HG02759 (cell line): ENCODE measurements at regions not wholly inside any gene's neighbourhood (a gene's known extent, or its start where the extent isn't known, plus 50 kb on each side); places are given as distances from the start of the nearest gene placed in this dataset.

Source experiments
- ATAC-seq: cut with Tn5 transposase; IDR thresholded peaks from one replicate; pipeline ENCODE4 v1.9.1; 2021; ENCODE audit warnings: mild to moderate bottlenecking, moderate library complexity; ENCODE audit not compliant: unreplicated experiment

DNA sequence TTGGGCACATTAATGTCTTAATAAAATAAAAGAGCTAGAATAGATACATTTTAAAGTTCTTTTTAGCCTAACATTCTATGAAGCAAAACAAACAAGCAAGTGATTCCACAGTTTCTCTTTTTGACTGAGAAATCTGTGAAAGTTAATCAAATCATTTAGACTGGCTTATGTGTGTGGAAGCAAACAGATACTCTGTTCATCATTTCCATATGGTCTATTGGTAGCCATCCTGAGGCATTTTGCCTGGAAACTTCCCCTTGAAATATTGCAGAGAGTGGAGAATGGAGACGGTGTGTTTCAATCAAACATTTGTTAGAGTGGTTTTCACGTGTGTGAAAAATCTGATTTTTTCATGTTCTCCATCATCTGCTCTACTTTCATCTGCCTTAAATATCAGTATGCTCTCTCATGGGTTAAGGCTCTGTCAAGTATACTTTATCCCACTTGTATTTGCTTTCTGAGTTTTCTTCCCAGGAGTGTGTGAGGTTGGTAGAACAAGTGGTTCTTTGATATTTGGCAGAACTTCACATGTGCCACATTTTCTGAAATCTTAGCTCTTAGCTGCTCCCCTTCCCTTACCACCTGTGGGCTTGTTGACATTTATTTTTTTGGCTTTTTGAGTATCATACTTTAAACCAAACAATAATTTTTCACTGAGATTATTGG lies 139.1 kb upstream of the PTGFR start:
- ATAC-seq, result no peak

DNA sequence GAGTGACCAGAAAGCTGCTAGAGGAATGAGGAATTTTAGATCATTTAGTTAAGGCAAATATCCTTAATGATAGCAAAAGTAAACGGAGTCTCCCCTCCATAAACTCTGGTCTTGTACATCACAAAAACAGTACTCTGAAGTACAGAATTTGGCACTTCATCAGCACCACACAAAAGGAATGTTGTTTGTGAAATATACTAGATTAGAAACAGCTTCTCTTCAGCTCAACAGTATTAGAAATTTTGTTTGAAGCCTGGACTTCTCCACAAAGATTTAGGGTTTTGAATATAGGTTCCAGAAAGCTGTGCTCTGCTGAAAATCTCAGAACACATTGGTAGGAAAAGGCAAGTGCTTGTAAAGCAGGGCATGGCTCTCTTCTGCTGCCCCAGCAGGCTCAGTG lies 135.1 kb upstream of the PTGFR start:
- no peak for ATAC-seq

DNA sequence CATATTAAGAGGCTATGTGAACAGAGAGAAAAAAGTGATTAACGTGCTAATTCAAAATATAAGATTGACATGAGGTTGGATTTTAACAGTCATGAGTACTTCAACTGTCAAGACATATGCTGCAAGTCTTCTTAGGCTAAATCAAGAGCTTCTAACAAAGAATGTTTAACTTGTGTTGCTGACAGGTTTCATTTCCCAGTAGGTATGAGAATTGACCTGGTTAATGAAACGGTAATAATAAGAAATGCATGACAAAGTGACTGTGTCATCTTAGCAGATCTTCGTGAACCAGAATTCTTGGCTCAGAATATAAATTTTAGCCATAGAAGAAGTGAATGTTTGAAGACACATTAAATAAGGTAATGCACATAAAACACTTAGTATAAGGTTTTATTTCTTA lies 132.6 kb upstream of the PTGFR start:
- no peak for ATAC-seq

DNA sequence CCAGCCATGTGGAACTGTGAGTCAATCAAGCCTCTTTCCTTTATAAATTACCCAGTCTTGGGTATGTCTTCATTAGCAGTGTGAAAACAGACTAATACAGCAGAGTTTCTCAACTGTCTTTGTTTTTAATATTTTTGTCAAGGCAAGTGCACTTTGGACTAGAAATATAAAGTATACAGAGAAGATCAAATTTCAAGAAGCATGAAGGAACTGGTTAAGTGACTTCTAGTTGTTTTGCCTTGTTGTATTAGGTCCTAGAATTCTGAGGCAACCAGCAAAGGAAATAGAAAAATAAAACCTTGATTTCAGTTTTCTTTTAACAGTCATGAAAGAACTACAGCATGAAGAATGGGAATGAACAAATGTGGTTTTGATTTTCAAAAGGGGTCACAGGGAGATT lies 131.1 kb upstream of the PTGFR start:
- ATAC-seq, result no peak

DNA sequence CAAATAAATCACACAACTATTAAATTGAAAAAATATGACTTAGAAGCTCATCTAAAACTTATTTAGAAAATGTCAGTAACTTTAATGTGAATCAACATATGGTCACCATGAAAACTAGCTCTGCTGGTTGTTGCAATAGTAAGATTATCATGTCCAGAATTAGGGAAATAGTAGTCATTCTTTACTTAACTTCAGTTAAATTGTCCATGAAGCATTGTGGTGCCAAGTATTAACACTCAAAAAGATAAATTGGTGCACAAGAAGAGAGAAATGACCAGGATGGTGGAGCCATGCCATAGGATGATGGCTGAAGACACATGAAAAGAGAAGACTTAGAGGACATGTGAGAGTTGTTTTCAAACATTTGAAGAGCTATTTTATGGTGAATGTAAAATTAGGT lies 130.2 kb upstream of the PTGFR start:
- ATAC-seq, result no peak

DNA sequence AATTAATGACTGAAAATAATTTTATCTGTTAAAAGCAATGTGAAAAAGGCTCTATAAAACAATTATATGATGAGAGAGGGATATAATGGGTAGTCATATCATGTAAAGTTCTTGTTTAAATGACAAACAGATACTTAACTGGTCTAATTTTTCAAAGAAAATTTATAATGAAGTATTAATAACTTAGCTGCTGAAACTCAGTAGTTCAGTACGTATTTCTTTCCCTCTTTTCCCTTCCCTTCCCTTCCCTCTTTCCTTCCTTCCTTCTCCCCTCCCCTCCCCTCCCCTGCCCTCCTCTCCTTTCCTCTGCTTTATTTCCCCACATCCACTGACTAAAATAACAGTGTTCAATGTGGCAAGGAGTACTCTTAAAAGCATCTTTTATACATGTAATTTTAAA lies 123.1 kb upstream of the PTGFR start:
- ATAC-seq, result no peak

DNA sequence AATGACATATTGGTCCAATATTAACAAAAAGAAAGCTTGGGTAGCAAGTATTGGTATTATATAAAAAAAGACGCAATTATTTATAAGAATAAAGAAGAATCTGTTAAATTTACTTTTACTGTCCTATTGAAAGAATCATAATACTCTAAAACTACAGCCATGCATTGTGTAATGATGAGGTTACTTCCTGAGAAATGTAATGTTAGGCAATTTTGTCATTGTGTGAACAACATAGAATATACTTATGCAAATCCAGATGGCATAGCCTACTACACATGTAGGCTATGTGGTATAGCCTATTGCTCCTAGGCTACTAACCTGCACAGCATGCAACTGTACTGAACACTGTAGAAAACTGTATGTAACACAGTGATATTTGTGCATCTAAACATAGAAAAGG lies 121.2 kb upstream of the PTGFR start:
- no peak for ATAC-seq

DNA sequence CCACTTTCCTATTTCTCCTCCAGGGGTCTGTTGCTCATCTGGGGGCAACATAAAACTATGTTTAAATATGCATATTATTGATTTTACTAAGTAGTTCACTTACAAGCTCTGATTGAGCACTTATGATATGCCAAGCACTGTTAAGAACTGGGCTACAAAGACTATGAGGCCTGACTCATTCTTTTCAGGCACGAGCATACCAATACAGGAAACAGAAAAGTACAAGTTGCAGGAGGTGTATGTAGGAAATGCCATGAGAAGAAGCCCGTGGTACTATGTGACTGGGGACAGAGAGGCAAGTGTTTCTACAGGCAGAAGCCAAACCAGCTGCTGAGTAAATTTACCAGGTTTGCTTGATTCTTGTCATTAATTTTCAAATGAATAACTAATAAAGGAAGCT lies 120.4 kb upstream of the PTGFR start:
- peak; percentile 70 for ATAC-seq

DNA sequence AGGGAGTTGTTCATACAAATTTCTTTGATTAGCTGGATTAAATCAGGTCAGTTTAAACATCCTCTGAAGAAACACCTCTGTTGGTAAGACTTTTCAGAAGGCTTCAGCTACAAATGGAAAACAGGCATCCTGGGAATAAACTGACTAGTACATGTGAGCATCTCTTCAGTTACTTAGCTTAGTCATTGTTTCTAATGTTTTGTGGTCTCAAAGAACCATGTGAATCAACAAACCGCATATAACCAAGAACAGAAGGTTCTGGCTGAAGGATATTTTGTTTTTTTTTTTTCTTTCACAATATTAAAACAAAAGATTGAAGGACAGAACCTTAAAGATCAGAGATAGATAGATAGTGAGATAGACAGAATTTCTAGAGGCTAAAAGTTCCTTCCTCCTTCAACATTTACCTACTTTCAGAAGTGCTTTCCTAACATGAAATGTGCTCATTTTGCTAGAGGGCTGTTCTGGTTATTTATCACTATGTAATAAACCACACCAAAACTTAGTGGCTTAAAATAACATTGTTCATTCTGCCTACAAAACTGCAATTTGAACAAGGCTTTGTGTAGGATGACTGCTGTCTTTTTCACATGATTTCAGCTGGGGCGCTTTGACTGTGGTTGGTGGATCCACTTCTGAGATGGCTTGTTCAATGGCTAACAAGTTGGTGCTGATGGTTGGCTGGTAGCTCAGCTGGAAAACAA lies 119.8 kb upstream of the PTGFR start:
- peak; percentile 72 for ATAC-seq

DNA sequence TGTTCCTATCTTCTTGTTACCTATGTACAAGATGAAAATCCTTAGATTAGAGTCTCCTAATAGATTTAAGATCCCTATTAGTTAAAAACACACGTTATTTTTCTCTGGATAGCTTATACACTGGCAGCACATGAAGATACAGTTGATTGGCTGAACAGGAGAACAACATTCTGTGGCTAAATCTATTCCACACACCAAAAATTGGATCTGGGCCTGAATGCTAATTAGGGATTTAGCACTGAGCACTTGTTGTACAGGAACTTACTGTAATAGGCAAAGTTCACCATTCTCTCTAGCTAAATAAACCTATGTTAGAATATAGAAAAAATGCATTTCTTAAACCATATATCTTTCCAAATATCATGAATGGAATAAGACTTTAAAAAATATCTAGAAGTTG lies 117.1 kb upstream of the PTGFR start:
- no peak for ATAC-seq

DNA sequence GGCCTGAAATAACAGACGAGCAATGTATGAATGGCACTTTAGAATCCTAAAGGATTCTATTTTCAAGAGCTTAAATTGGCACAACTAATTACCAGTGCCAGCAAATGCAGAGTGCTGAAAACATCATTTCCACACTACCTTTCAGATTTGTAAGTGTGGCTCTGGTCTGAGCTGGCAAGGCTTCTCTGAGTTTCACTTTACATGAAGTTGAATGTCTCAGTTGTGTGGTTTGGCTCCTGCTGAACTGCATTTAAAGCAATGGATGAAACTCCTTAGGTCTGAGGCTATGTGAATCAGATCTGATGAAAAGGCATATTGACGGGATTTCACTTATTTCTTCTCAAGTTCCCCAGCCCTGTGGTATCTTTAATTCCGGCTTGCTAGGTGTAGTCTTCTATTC lies 114.8 kb upstream of the PTGFR start:
- ATAC-seq, result no peak

DNA sequence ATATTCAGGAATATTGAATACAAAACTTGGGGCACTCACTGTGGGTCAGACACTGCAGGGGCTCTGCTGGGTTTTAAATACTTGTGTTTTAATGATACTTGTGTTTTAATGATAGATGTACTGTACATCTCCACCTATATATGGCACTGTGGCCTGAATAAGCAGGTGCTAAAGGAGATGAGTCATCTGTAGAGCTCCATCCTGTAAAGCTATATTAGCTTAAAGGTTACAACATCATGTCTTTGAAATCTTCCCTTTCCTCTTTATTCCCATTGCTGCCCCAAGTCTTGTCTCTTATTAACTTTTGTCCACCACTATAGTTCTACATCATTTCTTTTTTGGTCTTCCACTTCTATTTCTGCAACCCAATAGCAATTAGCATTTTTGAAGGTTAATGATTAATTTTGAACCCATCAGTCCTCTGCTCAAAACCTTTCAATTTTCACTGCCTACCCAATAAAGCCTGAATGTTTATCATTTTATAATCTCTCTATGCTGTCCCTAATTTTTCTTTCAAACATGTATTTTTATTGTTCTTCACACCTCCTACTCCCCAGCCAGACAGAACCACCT lies 113.3 kb upstream of the PTGFR start:
- peak; percentile 94 for ATAC-seq

DNA sequence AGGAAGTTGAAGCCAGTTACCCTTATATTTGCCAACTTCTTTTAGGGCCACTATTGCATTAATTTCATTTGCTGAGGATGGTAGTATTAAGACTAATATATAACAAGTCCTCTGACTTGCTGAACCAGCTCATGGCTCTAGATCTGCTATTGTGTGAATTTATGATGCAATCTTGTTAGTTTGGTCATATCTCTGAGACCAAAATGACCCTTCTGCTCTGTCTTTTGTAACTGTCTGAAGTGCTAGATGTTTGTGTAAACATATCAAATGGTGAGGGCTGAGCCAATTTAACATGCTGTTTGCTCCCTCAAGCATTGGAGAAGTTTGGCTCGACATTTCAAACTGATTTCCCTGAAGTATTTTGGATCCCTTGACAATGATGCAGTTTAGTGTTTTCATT lies 106.9 kb upstream of the PTGFR start:
- no peak for ATAC-seq

DNA sequence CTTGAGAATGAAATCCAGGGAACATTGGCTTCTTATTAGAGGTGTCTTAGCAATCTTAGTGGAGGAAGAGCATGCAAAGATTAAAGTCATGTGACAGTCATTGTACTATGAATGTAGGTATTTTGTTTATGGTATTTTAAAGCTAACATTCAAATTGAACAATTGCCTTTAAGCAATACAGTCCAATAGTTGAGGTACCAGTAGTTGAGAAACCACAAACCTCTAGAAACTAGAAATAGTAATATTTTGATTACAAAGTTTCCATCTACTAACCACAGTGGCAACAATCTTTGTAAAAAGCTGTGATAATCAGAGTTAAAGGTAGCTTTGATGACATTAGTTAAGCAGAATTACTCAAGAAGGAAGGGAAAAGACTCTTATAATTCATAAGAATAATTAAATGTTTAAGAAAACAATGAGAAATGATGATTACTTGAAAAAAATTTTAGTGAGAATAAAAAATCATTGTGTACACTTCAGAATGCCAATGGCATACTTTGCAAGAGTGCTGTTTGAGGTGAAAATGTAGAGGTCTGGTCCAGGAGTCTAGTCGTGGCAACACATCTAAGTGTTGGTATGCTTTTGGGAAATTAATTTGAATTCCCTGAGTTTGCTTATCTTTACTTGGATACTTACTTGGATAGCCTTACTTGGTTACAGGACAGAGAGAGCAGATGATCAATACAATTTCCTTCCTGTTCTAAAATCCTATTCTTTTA lies 104.9 kb upstream of the PTGFR start:
- peak; percentile 94 for ATAC-seq

DNA sequence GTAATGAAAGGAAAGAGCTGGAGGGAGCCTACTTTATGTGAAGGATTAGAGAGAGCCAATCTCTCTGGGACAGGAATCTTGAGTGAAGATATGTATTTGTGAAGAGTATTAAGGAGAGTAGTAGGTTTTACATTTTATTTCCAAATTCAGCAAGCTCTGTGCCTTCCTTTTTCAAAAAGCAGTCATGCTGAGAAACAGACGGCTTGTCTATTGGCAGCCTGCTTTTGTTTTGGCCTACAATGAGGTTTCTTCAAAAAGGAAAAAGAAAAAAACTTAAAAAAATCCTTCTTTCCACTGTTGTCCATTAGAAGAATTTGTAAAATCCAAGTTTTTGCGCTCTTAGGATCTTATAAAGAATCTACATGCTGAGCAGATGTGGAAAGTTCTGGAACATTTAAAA lies 103.6 kb upstream of the PTGFR start:
- ATAC-seq, result no peak

DNA sequence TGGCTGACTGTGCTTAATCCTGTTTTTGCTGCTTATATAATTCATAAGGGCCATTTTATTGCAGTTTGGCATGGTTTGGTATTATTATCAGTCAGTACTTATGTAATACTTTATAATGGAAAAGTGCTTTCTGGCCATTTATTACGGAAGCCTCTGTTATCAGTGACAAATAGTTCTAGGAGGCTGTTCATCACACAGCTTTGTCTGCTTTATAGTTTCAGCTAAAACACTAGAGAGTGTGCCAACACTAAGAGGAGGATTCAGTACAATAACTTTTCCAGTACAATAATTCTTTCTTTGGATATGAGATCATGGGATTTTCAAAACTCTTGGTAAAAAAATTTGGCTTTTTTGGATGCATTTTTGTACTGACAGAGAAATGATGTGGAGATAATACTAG lies 102.9 kb upstream of the PTGFR start:
- ATAC-seq, result no peak

DNA sequence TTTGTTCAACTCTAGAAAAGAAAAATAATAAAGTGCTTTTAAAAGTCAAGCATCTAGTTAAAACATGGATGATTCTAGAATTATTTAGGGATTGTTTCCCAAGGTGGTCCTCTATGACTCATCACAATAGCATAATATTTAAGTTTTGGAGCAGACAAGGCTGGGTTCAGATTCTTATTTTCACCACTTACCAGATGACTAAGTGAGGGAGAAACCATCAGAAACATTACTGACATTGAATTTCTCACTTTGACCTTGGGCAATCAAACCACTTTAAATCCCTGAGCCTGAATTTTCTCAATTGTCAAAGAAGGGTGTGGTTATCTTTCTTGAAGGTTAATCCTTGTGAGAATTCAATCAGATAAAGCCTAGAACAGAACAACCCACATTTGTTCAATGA lies 102.5 kb upstream of the PTGFR start:
- ATAC-seq, result no peak

DNA sequence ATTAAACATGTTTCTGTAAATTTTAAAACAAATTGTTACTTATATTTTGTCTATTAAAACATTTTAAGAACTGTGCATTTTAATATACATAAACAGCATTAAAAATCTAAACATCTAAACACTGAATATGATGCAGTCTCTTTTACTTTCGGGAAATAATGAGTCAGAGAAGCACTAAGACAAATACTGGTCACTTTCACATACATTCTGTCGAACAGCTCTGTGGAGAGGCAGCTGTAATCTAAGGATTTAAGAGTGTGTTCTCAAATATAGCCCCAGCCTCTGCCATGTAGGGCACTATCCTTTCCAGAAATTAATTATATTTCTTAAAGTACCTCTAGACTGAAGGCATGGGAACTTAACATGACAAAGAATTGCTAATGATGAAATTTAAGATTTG lies 89.6 kb upstream of the PTGFR start:
- no peak for ATAC-seq

DNA sequence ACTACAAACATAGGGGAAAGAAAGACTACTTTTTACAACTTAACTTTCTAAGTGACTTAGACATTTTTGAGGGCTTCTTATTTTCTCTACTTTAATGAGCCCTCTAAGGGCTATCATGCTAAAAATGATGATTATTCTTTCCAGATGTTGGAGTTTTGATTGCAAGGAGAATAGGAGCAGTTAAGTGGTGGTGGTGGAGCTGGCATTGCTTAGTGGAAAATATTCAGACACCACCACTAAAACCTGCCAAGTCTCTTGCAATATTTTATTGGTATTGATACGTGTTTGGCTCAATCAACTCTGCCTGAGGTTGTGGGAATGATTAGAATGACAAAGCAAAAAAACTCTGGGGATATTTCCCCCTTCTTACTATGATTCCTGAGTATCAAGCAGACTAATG lies 82.6 kb upstream of the PTGFR start:
- ATAC-seq, result no peak

DNA sequence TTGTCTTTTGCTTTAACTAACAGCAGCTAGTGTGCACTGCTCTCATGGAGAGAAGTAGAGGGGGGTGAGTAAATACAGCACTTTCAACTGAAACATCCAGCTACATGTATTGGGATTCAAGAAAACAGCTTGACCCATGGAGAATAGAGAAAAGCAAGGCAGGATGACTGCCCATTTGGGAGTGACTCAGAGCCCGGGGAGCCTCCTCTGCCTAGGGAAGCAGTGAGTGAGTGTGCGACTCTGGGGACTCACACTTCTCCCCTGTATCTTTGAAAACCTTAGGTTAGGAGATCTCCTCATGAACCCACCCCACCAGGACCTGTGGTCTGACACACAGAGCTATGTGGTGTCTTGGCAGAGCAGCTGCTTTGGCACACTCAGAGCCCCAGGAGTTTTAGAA lies 82.0 kb upstream of the PTGFR start:
- no peak for ATAC-seq

DNA sequence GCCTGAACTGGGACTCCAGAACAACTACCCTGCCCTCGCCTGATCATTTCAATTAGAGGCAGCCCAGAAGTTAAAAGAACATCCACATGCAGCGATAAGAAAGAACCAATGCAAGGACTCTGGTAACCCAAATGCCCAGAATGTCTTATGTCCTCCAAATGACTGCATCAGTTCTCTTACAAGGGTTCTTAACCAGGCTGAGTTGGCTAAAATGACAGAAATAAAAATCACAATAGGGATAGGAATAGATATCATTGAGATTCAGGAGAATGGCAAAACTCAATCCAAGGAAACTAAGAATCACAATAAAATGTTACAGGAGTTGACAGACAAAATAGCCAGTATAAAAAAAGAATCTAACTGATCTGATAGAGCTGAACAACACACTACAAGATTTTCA lies 80.1 kb upstream of the PTGFR start:
- ATAC-seq, result no peak

DNA sequence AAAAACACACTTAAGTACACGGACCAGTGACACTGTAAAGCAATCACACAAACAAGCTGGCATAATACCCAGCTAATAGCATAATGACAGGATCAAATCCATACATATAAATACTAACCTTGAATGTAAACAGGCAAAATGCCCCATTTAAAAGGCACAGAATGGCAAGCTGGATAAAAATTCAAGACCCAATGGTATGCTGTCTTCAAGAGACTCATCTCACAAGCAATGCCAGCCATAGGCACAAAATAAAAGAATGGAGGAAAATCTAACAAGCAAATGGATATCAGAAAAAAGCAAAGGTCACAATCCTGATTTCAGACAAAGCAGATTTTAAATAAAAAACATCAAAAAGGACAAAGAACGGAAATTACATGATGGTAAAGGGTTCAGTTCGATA lies 79.1 kb upstream of the PTGFR start:
- ATAC-seq, result no peak
